ENCODE measurements at regions not wholly inside any gene's neighbourhood (a gene's known extent, or its start where the extent isn't known, plus 50 kb on each side); places are given as distances from the start of the nearest gene placed in this dataset.

- no peak for DNase-seq (ENCODE audit: extremely low spot score, unreplicated experiment)
- Mint-ChIP-seq H3K36me3 (no peaks in the 10 kb centered on the region), H3K9me3 (no peaks in the 10 kb centered on the region), H3K4me3 (no peak overlapping the region), H3K27ac (no peak overlapping the region), H3K4me1 (ENCODE audit: unreplicated experiment) (peaks cover 5% of the 10 kb centered on the region), H3K27me3 (no peaks in the 10 kb centered on the region)
- no peak for TF ChIP-seq CTCF (conservative IDR thresholded peaks at IDR 0.05)
Observed at GRCh38 chr4:148814030-148814429, 371.8 kb upstream of the NR3C2 start.

- Mint-ChIP-seq H3K27ac (no peak overlapping the region), H3K36me3 (no peaks in the 10 kb centered on the region), H3K27me3 (no peaks in the 10 kb centered on the region), H3K4me3 (no peak overlapping the region), H3K9me3 (no peaks in the 10 kb centered on the region), H3K4me1 (ENCODE audit: unreplicated experiment) (peaks cover 5% of the 10 kb centered on the region)
- TF ChIP-seq CTCF (conservative IDR thresholded peaks at IDR 0.05) = no peak
- DNase-seq (ENCODE audit: extremely low spot score, unreplicated experiment) = no peak
Observed at GRCh38 chr4:148813289-148813688, 371.1 kb upstream of the NR3C2 start.

GRCh38 chr4:148812101-148812500 is 369.9 kb upstream of the NR3C2 start:
- peaks cover 5% of the 10 kb centered on the region for H3K4me1 Mint-ChIP-seq (ENCODE audit: unreplicated experiment)
- H3K4me3 Mint-ChIP-seq = no peak overlapping the region

GRCh38 chr4:148810461-148810860 is 368.2 kb upstream of the NR3C2 start:
- no peaks in the 10 kb centered on the region for H3K27me3 Mint-ChIP-seq
- TF ChIP-seq CTCF (conservative IDR thresholded peaks at IDR 0.05) = no peak
- H3K4me3 Mint-ChIP-seq = no peak overlapping the region
- H3K27ac Mint-ChIP-seq = no peak overlapping the region
- H3K36me3 Mint-ChIP-seq = no peaks in the 10 kb centered on the region
- peaks cover 5% of the 10 kb centered on the region for H3K4me1 Mint-ChIP-seq (ENCODE audit: unreplicated experiment)
- no peak for DNase-seq (ENCODE audit: extremely low spot score, unreplicated experiment)
- H3K9me3 Mint-ChIP-seq = no peaks in the 10 kb centered on the region

More at GRCh38 chr4:148812101-148812500, 369.9 kb upstream of the NR3C2 start:
- no peak for DNase-seq (ENCODE audit: extremely low spot score, unreplicated experiment)
- Mint-ChIP-seq H3K27ac (no peak overlapping the region), H3K9me3 (no peaks in the 10 kb centered on the region), H3K36me3 (no peaks in the 10 kb centered on the region), H3K27me3 (no peaks in the 10 kb centered on the region)
- TF ChIP-seq CTCF (conservative IDR thresholded peaks at IDR 0.05) = no peak

GRCh38 chr4:148808416-148808815 is 366.2 kb upstream of the NR3C2 start:
- no peak for DNase-seq (ENCODE audit: extremely low spot score, unreplicated experiment)
- H3K9me3 Mint-ChIP-seq = no peaks in the 10 kb centered on the region
- no peak overlapping the region for H3K4me3 Mint-ChIP-seq

More at GRCh38 chr4:148808416-148808815, 366.2 kb upstream of the NR3C2 start:
- Mint-ChIP-seq H3K36me3 (no peaks in the 10 kb centered on the region), H3K27me3 (no peaks in the 10 kb centered on the region), H3K27ac (no peak overlapping the region), H3K4me1 (ENCODE audit: unreplicated experiment) (no peaks in the 10 kb centered on the region)
- no peak for TF ChIP-seq CTCF (conservative IDR thresholded peaks at IDR 0.05)
